Activated CD4-positive, CD25-positive, alpha-beta regulatory T cell treated with anti-CD3 and anti-CD28 coated beads, Interleukin-2, amount 50 U/mL, for 16 hours (primary cell): ENCODE measurements at regions not wholly inside any gene's neighbourhood (a gene's known extent, or its start where the extent isn't known, plus 50 kb on each side); places are given as distances from the start of the nearest gene placed in this dataset.
"Not testable (repeated sequence)": the region's sequence is repeated elsewhere in the genome, so short reads cannot be mapped to it uniquely, and the experiment has no call there.

ENCODE experiments used
- DNase-seq: peaks from one replicate; pipeline ENCODE4 v3.0.0-alpha.2; 2020; ENCODE audit warnings: low read depth, low spot score

- no peak for DNase-seq
These were observed 178.3 kb upstream of the AUTS2 start for GRCh38 chr7:69419934-69420333.

- no peak for DNase-seq
These were observed 175.7 kb upstream of the AUTS2 start for GRCh38 chr7:69422574-69422985.

GRCh38 chr7:69426705-69427104, 171.6 kb upstream of the AUTS2 start:
- DNase-seq = no peak

GRCh38 chr7:69428089-69428488, 170.2 kb upstream of the AUTS2 start:
- no peak for DNase-seq

- DNase-seq = no peak
These were observed 168.3 kb upstream of the AUTS2 start for GRCh38 chr7:69429911-69430383.

- DNase-seq = no peak
These were observed 167.8 kb upstream of the AUTS2 start for GRCh38 chr7:69430384-69431021.

GRCh38 chr7:69431626-69432025, 166.6 kb upstream of the AUTS2 start:
- DNase-seq = no peak

- not testable (repeated sequence) for DNase-seq
These were observed 166.0 kb upstream of the AUTS2 start for GRCh38 chr7:69432276-69432675.

GRCh38 chr7:69433081-69433480, 165.2 kb upstream of the AUTS2 start:
- DNase-seq = no peak

- DNase-seq = no peak
These were observed 163.9 kb upstream of the AUTS2 start for GRCh38 chr7:69434398-69434815.

- no peak for DNase-seq
These were observed 162.6 kb upstream of the AUTS2 start for GRCh38 chr7:69435711-69436110.

- no peak for DNase-seq
These were observed 161.3 kb upstream of the AUTS2 start for GRCh38 chr7:69436946-69437345.

- DNase-seq = no peak
These were observed 159.5 kb upstream of the AUTS2 start for GRCh38 chr7:69438584-69439412.

GRCh38 chr7:69439636-69440325, 158.5 kb upstream of the AUTS2 start:
- no peak for DNase-seq

GRCh38 chr7:69440976-69441375, 157.3 kb upstream of the AUTS2 start:
- DNase-seq = no peak

- no peak for DNase-seq
These were observed 155.1 kb upstream of the AUTS2 start for GRCh38 chr7:69443136-69443535.

- DNase-seq = no peak
These were observed 152.7 kb upstream of the AUTS2 start for GRCh38 chr7:69445541-69445940.

GRCh38 chr7:69446213-69446612, 152.1 kb upstream of the AUTS2 start:
- DNase-seq = not testable (repeated sequence)

- DNase-seq = no peak
These were observed 150.2 kb upstream of the AUTS2 start for GRCh38 chr7:69448071-69448470.

- no peak for DNase-seq
These were observed 147.8 kb upstream of the AUTS2 start for GRCh38 chr7:69450456-69450855.

GRCh38 chr7:69451715-69452114, 146.6 kb upstream of the AUTS2 start:
- no peak for DNase-seq

GRCh38 chr7:69452797-69453196, 145.5 kb upstream of the AUTS2 start:
- DNase-seq = no peak
